Spleen (tissue), 11 donors: ENCODE measurements at regions not wholly inside any gene's neighbourhood (a gene's known extent, or its start where the extent isn't known, plus 50 kb on each side); places are given as distances from the start of the nearest gene placed in this dataset.

Source experiments
- DNase-seq: peaks from one replicate; pipeline ENCODE4 v3.0.0-alpha.2; 2020
- H3K27ac ChIP-seq, 8 donors: fragments of 200-600 bp; sonication (generic) in 7 of 8; 1 replicate in 4 of 8; 2 replicates in 4 of 8; pipeline versions ENCODE4 v1.5.0 to v1.8.0; 2016 to 2021; ENCODE audit warnings: inconsistent platforms in 4 of 8, mild to moderate bottlenecking in 4 of 8, moderate library complexity in 1 of 8
- H3K27me3 ChIP-seq, 7 donors: fragments of 200-600 bp; sonication (generic) in 6 of 7; replicated peaks in 1 of 7; 1 replicate in 4 of 7; 2 replicates in 3 of 7; pipeline versions ENCODE4 v1.5.0 to v1.8.0; 2016 to 2021; ENCODE audit warnings: inconsistent platforms in 3 of 7, mild to moderate bottlenecking in 1 of 7
- H3K36me3 ChIP-seq, 6 donors: fragments of 200-600 bp; sonication (generic) in 5 of 6; 1 replicate in 4 of 6; 2 replicates in 2 of 6; pipeline versions ENCODE4 v1.5.0 to v1.8.0; 2016 to 2021; ENCODE audit warnings: inconsistent platforms in 2 of 6
- H3K4me1 ChIP-seq, 6 donors: fragments of 200-600 bp; sonication (generic) in 5 of 6; 1 replicate in 3 of 6; 2 replicates in 3 of 6; pipeline versions ENCODE4 v1.5.0 to v1.8.0; 2016 to 2021; ENCODE audit warnings: inconsistent platforms in 3 of 6
- H3K4me3 ChIP-seq, 8 donors: fragments of 200-600 bp; sonication (generic) in 7 of 8; 1 replicate in 4 of 8; 2 replicates in 4 of 8; pipeline versions ENCODE4 v1.5.0 to v1.8.0; 2016 to 2021; ENCODE audit warnings: inconsistent platforms in 4 of 8, mild to moderate bottlenecking in 4 of 8, moderate library complexity in 2 of 8
- H3K9me3 ChIP-seq, 8 donors: fragments of 200-600 bp; sonication (generic) in 7 of 8; 1 replicate in 4 of 8; 2 replicates in 4 of 8; pipeline versions ENCODE4 v1.5.0 to v1.8.0; 2016 to 2021; ENCODE audit warnings: inconsistent platforms in 4 of 8
- POLR2A ChIP-seq, 3 donors: fragments of 450-650 bp; IDR thresholded peaks; one replicate each; pipeline ENCODE4 v1.5.1; 2017; ENCODE audit warnings: antibody characterized with exemption in 3 of 3, mild to moderate bottlenecking in 1 of 3
- POLR2AphosphoS5 ChIP-seq, 3 donors: sonication (generic); formaldehyde crosslinking; IDR thresholded peaks; one replicate each; pipeline ENCODE4 v1.5.1; 2017; ENCODE audit warnings: antibody characterized with exemption in 3 of 3
- WGBS, 5 donors: extraction: QIAGEN DNeasy Blood & Tissue Kit in 3 of 5; methylation state at CpG; one replicate each; pipeline versions ENCODE4 v1.1.5 to v1.1.7; 2013 to 2018; 5-methylcytosine and 5-hydroxymethylcytosine counted together
- intact Hi-C: fragments of 100-400 bp; cut with DNase I; formaldehyde crosslinking; loops from one replicate; pipeline ENCODE4 v1.15.0; 2023; ENCODE audit warnings: low total_unique reads
- TF ChIP-seq, protein P1 (sequence below), 11 experiments: fragments of 200-600 bp in 7 of 11; fragments of 450-650 bp in 4 of 11; sonication (generic) in 4 of 11; IDR thresholded peaks in 8 of 11; conservative IDR thresholded peaks in 3 of 11; 1 replicate in 7 of 11; 2 replicates in 4 of 11; pipeline versions ENCODE4 v1.4.0 to v1.8.0; 2016 to 2021; ENCODE audit warnings: antibody characterized with exemption in 11 of 11, inconsistent platforms in 4 of 11, mild to moderate bottlenecking in 1 of 11
- donor health status: healthy with polysubstance abuse.
- donor health status: DM: no; HTN: no; CAD: no; lungs with moderate emphysema.
- donor health status: DM: no; HTN: no; CAD: no.
- donor health status: Bipolar disorder and iron deficiency.
- donor health status: healthy.
- donor health status: DM: no; HTN: no; CAD: no.
- donor health status: DM: yes; HTN: yes; CAD: no.

DNA sequence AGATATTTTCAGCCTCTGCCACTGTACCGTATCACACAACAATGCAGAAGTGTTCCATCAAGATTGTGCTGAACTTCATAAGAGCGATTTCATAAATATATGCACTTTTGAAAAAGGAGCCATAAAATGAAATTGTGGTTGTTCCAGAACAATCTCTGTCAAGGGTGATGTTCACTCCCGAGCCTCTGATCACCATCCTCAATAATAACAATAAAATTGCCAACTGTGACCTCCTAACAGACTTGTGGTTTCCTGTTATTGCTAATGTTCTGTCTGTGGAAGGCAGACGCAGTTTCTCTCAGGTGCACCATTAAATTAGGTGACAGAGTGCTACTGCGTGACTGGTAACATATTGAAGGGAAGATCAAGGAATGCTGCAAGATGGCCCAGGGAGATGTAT lies 383.7 kb downstream of the SOCS6 start:
- no peak for DNase-seq
- 44 to 59% (median 46%) methylated on average over 5 of the region's 5 CpGs for WGBS, 5 donors
- no peaks in the 10 kb centered on the region for H3K4me1 ChIP-seq
- H3K9me3 ChIP-seq: peaks cover 0 to 17% (median 10%) of the 10 kb centered on the region in 8 donors
- TF ChIP-seq POLR2A (IDR thresholded peaks at IDR 0.05) (no peak), POLR2AphosphoS5 (IDR thresholded peaks at IDR 0.05) (no peak)
- TF ChIP-seq, protein P1, sequence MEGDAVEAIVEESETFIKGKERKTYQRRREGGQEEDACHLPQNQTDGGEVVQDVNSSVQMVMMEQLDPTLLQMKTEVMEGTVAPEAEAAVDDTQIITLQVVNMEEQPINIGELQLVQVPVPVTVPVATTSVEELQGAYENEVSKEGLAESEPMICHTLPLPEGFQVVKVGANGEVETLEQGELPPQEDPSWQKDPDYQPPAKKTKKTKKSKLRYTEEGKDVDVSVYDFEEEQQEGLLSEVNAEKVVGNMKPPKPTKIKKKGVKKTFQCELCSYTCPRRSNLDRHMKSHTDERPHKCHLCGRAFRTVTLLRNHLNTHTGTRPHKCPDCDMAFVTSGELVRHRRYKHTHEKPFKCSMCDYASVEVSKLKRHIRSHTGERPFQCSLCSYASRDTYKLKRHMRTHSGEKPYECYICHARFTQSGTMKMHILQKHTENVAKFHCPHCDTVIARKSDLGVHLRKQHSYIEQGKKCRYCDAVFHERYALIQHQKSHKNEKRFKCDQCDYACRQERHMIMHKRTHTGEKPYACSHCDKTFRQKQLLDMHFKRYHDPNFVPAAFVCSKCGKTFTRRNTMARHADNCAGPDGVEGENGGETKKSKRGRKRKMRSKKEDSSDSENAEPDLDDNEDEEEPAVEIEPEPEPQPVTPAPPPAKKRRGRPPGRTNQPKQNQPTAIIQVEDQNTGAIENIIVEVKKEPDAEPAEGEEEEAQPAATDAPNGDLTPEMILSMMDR (IDR thresholded peaks at IDR 0.05 in 8 of 11, conservative IDR thresholded peaks at IDR 0.05 in 3 of 11): no peak
- H3K27me3 ChIP-seq: no peaks in the 10 kb centered on the region
- no peaks in the 10 kb centered on the region for H3K36me3 ChIP-seq
- H3K27ac ChIP-seq: peak overlapping the region in 3 of 8 donors; percentile 22 to 57 (median 50)
- H3K4me3 ChIP-seq: no peak overlapping the region
- intact Hi-C loops: no loop called here

DNA sequence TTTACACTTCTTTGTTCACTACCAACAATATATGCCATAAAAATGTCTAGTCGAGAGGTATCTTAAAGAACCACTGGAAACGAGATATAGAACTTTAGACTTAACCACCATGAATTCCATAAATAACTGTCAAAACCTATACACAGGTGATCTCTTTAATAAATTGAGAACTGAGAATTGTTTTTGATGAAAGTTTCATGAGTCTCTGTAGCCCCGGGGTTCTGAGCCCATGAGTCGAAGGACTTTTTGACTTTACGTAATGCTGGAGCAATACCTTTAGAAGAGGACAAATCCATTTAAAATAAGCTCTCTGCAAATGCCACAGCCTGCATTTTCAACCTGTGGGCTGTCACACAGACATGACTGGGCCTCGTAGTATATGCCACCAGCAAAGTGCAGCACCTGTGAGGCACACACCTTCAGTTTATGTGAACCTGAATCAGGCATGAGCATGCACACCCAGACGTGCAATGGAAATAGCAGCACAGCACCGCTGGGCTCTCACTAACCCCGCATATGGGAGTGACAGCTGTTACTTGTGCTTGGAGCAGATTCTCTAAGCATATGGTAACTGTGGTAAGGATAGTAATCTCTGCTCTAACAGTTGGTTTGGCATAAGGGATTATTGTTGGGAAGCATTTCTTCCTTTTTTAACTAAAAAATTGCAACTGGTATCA lies 383.2 kb downstream of the SOCS6 start:
- WGBS, 5 donors: 69 to 77% (median 72%) methylated on average over 9 of the region's 9 CpGs
- TF ChIP-seq, protein P1 (IDR thresholded peaks at IDR 0.05 in 8 of 11, conservative IDR thresholded peaks at IDR 0.05 in 3 of 11): no peak
- no peak for TF ChIP-seq POLR2A (IDR thresholded peaks at IDR 0.05)
- no peak for TF ChIP-seq POLR2AphosphoS5 (IDR thresholded peaks at IDR 0.05)
- intact Hi-C loops: no loop called here
- DNase-seq: no peak
- Histone ChIP-seq H3K27me3 (no peaks in the 10 kb centered on the region), H3K4me3 (no peak overlapping the region), H3K9me3 (peaks cover 0 to 17% (median 10%) of the 10 kb centered on the region in 8 donors), H3K4me1 (no peaks in the 10 kb centered on the region), H3K27ac (peak overlapping the region in 3 of 8 donors; percentile 22 to 57 (median 50)), H3K36me3 (no peaks in the 10 kb centered on the region)

DNA sequence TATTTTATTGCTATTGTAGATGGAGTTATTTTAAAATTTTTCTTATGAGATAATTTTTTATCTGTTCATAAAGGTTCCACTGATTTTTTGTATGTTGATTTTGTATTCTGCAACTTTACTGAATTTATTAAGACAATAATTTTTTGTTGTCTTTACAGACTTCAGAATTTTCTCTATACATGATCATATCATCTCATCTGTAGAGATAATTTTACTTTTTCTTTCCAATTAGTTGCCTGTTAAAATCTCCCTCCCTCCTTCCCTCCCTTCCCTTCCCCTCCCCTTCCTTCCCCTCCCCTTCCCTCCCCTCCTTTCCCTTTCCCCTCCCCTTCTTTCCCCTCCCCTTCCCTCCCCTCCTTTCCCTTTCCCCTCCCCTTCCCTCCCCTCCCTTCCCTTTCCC lies 378.1 kb downstream of the SOCS6 start:
- no peak for TF ChIP-seq POLR2AphosphoS5 (IDR thresholded peaks at IDR 0.05)
- no peak for TF ChIP-seq POLR2A (IDR thresholded peaks at IDR 0.05)
- TF ChIP-seq, protein P1 (IDR thresholded peaks at IDR 0.05 in 8 of 11, conservative IDR thresholded peaks at IDR 0.05 in 3 of 11): no peak
- no peak overlapping the region for H3K4me3 ChIP-seq
- no peak overlapping the region for H3K27ac ChIP-seq
- intact Hi-C loops: no loop called here
- DNase-seq: no peak
- H3K9me3 ChIP-seq: peaks cover 0 to 25% (median 16%) of the 10 kb centered on the region in 8 donors
- H3K36me3 ChIP-seq: no peaks in the 10 kb centered on the region
- H3K4me1 ChIP-seq: no peaks in the 10 kb centered on the region
- no peaks in the 10 kb centered on the region for H3K27me3 ChIP-seq

DNA sequence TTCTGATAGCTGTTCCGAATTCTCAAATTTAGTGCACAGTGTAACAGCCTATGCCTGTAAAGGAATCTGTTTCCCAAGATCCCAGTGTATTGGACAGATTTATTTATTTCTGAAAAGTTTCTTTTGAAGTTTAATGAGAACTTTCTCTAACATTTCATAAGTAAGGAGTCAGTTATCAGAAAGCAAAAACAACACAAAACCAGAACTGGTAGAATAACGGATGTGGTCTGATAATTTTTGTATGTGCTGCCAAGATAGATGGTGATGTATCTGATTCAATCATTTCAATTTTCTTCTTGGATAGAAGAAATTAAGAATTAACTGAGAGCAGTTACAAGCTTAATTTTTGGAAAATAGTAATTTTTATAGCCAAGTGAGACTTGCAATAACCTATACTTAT lies 374.3 kb downstream of the SOCS6 start:
- no peaks in the 10 kb centered on the region for H3K36me3 ChIP-seq
- no peaks in the 10 kb centered on the region for H3K4me1 ChIP-seq
- no peak for DNase-seq
- H3K27ac ChIP-seq: peak overlapping the region in 3 of 8 donors; percentile 7 to 41 (median 31)
- no peak for TF ChIP-seq POLR2AphosphoS5 (IDR thresholded peaks at IDR 0.05)
- TF ChIP-seq, protein P1 (IDR thresholded peaks at IDR 0.05 in 8 of 11, conservative IDR thresholded peaks at IDR 0.05 in 3 of 11): no peak
- no peak for TF ChIP-seq POLR2A (IDR thresholded peaks at IDR 0.05)
- no peak overlapping the region for H3K4me3 ChIP-seq
- H3K9me3 ChIP-seq: peaks cover 0 to 9% (median 7%) of the 10 kb centered on the region in 8 donors
- 28 to 55% (median 45%) methylated on average over 2 of the region's 2 CpGs for WGBS, 5 donors
- H3K27me3 ChIP-seq: no peaks in the 10 kb centered on the region
- intact Hi-C loops: no loop called here
